Activated naive CD4-positive, alpha-beta T cell treated with anti-CD3 and anti-CD28 coated beads for 36 hours (primary cell): ENCODE measurements at regions not wholly inside any gene's neighbourhood (a gene's known extent, or its start where the extent isn't known, plus 50 kb on each side); places are given as distances from the start of the nearest gene placed in this dataset.

Experiments
- CTCF ChIA-PET: fragments of 350-600 bp; sonication (Branson Sonifier 250); formaldehyde crosslinking; loops from one replicate; lab custom pipeline; 2021; ENCODE audit warnings: antibody characterized with exemption; lab: Charles Lee
- DNase-seq: peaks from one replicate; pipeline ENCODE4 v3.0.0-alpha.2; 2020
- H3K27ac Mint-ChIP-seq: one replicate; pipeline ENCODE4 v1.8.0; 2021; ENCODE audit warnings: mild to moderate bottlenecking, mixed read lengths
- H3K27me3 Mint-ChIP-seq: one replicate; pipeline ENCODE4 v1.8.0; 2021; ENCODE audit warnings: low read depth, mixed read lengths
- H3K36me3 Mint-ChIP-seq: one replicate; pipeline ENCODE4 v1.8.0; 2021; ENCODE audit warnings: low read depth, mixed read lengths
- H3K4me1 Mint-ChIP-seq: one replicate; pipeline ENCODE4 v1.8.0; 2021; ENCODE audit warnings: low read depth, mixed read lengths
- H3K4me3 Mint-ChIP-seq: one replicate; pipeline ENCODE4 v1.8.0; 2021; ENCODE audit warnings: mild to moderate bottlenecking, moderate library complexity, mixed read lengths
- H3K9me3 Mint-ChIP-seq: one replicate; pipeline ENCODE4 v1.8.0; 2021; ENCODE audit warnings: mixed read lengths
- intact Hi-C: fragments of 100-400 bp; cut with micrococcal nuclease; formaldehyde crosslinking; loops from one replicate; pipeline ENCODE4 v1.15.1; 2023

GRCh38 chr4:159428975-159429692 lies 326.3 kb downstream of the RAPGEF2 start:
- CTCF ChIA-PET = interaction anchor here (1.0 kb wide), 1 partner anchor 1175 kb away, joined by 3 read pairs; no protein-coding TSS in a partner anchor
- no peaks in the 10 kb centered on the region for H3K4me1 Mint-ChIP-seq

DNA sequence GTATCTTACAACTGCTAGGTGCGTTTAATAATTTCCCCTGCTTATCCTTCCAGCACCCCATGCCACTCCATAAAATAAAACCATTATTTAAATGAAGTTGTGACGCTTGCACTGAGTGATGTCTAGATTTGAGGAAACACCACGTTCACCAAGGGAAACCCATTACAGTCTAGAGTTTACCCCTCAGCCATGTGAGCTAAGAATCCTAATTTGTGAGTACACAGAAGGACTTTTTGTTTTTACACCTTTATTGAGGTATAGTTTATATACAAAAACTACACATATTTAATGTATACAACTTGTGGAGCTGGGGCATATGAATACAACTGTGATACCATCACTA lies 326.8 kb downstream of the RAPGEF2 start:
- DNase-seq = no peak
- intact Hi-C loops = no loop called here
- Mint-ChIP-seq H3K36me3 (no peaks in the 10 kb centered on the region), H3K27ac (no peak overlapping the region), H3K27me3 (peaks cover 6% of the 10 kb centered on the region), H3K9me3 (no peaks in the 10 kb centered on the region), H3K4me1 (no peaks in the 10 kb centered on the region), H3K4me3 (no peak overlapping the region)
- CTCF ChIA-PET = interaction anchor here (1.0 kb wide), 1 partner anchor 1175 kb away, joined by 3 read pairs; no protein-coding TSS in a partner anchor

More at GRCh38 chr4:159428975-159429692, 326.3 kb downstream of the RAPGEF2 start:
- Mint-ChIP-seq H3K4me3 (no peak overlapping the region), H3K36me3 (no peaks in the 10 kb centered on the region), H3K27ac (no peak overlapping the region), H3K9me3 (no peaks in the 10 kb centered on the region), H3K27me3 (peaks cover 4% of the 10 kb centered on the region)
- no peak for DNase-seq
- intact Hi-C loops = no loop called here

DNA sequence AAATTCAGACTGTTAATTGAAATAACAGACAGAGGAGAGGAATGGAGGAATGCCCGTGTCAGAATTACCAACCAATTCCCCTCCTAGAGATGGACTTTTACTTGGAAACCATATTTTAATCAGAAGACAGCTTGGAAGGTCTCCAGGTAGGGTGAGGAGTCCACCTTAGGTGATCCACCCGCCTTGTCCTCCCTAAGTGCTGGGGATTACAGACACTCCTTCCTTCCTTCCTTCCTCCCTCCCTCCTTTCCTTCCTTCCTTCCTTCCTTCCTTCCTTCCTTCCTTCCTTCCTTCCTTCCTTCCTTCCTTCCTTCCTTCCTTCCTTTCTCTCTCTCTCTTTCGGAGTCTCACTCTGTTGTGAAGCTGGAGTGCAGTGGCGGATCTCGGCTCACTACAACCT lies 328.0 kb downstream of the RAPGEF2 start:
- H3K4me3 Mint-ChIP-seq = no peak overlapping the region
- intact Hi-C loops = no loop called here
- peaks cover 10% of the 10 kb centered on the region for H3K27me3 Mint-ChIP-seq
- H3K4me1 Mint-ChIP-seq = peaks cover 4% of the 10 kb centered on the region
- DNase-seq = no peak
- no peaks in the 10 kb centered on the region for H3K36me3 Mint-ChIP-seq
- no peaks in the 10 kb centered on the region for H3K9me3 Mint-ChIP-seq
- CTCF ChIA-PET = no interaction called here
- H3K27ac Mint-ChIP-seq = no peak overlapping the region

DNA sequence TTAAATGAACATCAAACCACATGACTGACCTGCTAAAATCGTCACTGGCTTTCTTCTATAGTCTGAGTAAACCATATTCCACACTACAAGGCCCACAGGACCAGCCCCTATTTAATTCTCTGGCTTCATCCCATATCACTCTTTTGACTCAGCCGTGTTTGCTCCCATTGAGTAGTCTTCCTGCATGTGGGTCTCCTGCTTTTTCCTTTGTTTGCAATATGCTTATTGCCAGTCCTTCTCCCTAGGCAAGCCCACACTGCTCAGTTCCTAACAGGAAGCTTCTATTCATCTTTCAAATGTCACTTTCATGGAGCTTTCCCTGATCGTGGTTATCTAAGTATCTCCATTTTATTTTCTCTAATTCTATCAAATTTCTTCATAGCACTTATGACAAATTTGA lies 329.6 kb downstream of the RAPGEF2 start:
- Mint-ChIP-seq H3K27me3 (peaks cover 15% of the 10 kb centered on the region), H3K4me1 (peaks cover 6% of the 10 kb centered on the region), H3K4me3 (no peak overlapping the region), H3K36me3 (no peaks in the 10 kb centered on the region), H3K9me3 (no peaks in the 10 kb centered on the region), H3K27ac (no peak overlapping the region)
- intact Hi-C loops = no loop called here
- no peak for DNase-seq
- CTCF ChIA-PET = no interaction called here

GRCh38 chr4:159433337-159433736 lies 330.5 kb downstream of the RAPGEF2 start:
- DNase-seq = no peak
- H3K4me1 Mint-ChIP-seq = peaks cover 6% of the 10 kb centered on the region
- CTCF ChIA-PET = no interaction called here
- no peak overlapping the region for H3K27ac Mint-ChIP-seq
- H3K9me3 Mint-ChIP-seq = no peaks in the 10 kb centered on the region
- intact Hi-C loops = no loop called here
- H3K4me3 Mint-ChIP-seq = no peak overlapping the region
- peaks cover 17% of the 10 kb centered on the region for H3K27me3 Mint-ChIP-seq
- no peaks in the 10 kb centered on the region for H3K36me3 Mint-ChIP-seq

- Mint-ChIP-seq H3K36me3 (no peaks in the 10 kb centered on the region), H3K27ac (no peak overlapping the region), H3K9me3 (no peaks in the 10 kb centered on the region), H3K27me3 (peaks cover 18% of the 10 kb centered on the region), H3K4me3 (no peak overlapping the region), H3K4me1 (peaks cover 6% of the 10 kb centered on the region)
- no peak for DNase-seq
- intact Hi-C loops = no loop called here
- CTCF ChIA-PET = interaction anchor here (0.6 kb wide), 1 partner anchor 60 kb away, joined by 4 read pairs; no protein-coding TSS in a partner anchor
Measured at GRCh38 chr4:159434114-159434870, 331.4 kb downstream of the RAPGEF2 start.

GRCh38 chr4:159434871-159435241 lies 332.0 kb downstream of the RAPGEF2 start:
- Mint-ChIP-seq H3K9me3 (no peaks in the 10 kb centered on the region), H3K36me3 (no peaks in the 10 kb centered on the region), H3K27ac (no peak overlapping the region), H3K4me3 (no peak overlapping the region), H3K27me3 (peaks cover 18% of the 10 kb centered on the region), H3K4me1 (peaks cover 6% of the 10 kb centered on the region)
- no peak for DNase-seq
- intact Hi-C loops = no loop called here
- CTCF ChIA-PET = interaction anchor here (0.6 kb wide), 1 partner anchor 60 kb away, joined by 4 read pairs; no protein-coding TSS in a partner anchor

DNA sequence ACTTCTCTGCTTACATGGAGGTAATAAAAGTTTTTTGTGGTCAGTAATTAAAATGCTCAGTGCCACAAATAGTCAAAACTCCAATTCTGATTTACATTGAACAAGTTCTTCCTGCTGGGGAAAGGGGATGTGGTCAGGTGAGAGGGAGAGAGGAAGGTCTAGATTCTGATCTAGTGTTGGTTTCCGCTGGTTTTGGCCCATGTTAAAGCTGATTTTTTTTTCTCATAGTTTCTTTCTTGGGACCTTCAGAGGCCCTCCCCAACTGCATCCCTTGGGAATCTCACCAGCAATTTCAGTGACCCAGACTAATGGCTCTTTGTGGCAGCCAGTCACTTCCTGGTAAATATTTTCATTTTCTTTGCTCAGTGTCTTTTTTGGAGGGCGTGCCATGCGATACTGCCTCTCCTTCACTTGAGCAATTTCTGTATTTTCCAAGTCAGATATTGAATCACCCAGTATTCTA lies 332.7 kb downstream of the RAPGEF2 start:
- Mint-ChIP-seq H3K27ac (no peak overlapping the region), H3K36me3 (no peaks in the 10 kb centered on the region), H3K9me3 (no peaks in the 10 kb centered on the region), H3K27me3 (peaks cover 20% of the 10 kb centered on the region), H3K4me1 (peaks cover 6% of the 10 kb centered on the region), H3K4me3 (no peak overlapping the region)
- intact Hi-C loops = no loop called here
- CTCF ChIA-PET = no interaction called here
- DNase-seq = no peak

DNA sequence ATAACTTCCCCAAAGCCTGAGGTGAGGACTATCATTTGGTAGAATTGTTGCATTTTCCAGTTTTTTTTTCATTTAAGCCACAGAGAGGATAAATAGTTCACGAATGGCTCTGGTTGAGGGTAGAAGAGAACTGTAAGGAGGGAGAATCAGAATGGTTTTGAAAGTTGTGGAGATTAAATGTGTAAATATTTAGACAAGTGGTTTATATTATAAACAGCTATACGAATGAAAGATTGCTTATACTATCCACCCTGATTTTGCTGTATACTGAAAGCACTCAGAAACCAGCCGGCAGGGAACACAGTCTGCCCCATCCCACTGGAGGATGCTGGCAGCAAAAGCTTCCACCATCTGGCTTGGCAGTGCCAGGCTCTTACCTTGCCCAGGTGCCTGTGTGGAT lies 341.1 kb downstream of the RAPGEF2 start:
- no peak for DNase-seq
- peaks cover 20% of the 10 kb centered on the region for H3K27me3 Mint-ChIP-seq
- H3K36me3 Mint-ChIP-seq = no peaks in the 10 kb centered on the region
- H3K27ac Mint-ChIP-seq = no peak overlapping the region
- no peak overlapping the region for H3K4me3 Mint-ChIP-seq
- no peaks in the 10 kb centered on the region for H3K4me1 Mint-ChIP-seq
- no peaks in the 10 kb centered on the region for H3K9me3 Mint-ChIP-seq
- CTCF ChIA-PET = interaction anchor here (0.7 kb wide), 1 partner anchor 24 kb away, joined by 3 read pairs; no protein-coding TSS in a partner anchor
- intact Hi-C loops = loop anchor here (10.0 kb wide), 1 partner anchor 949 kb away; no protein-coding TSS in a partner anchor

GRCh38 chr4:159444678-159445077 lies 341.8 kb downstream of the RAPGEF2 start:
- intact Hi-C loops = loop anchor here (5.0 to 10.0 kb wide), 2 partner anchors 950 to 1452 kb away; no protein-coding TSS in a partner anchor
- peaks cover 20% of the 10 kb centered on the region for H3K27me3 Mint-ChIP-seq
- no peak overlapping the region for H3K27ac Mint-ChIP-seq
- no peaks in the 10 kb centered on the region for H3K36me3 Mint-ChIP-seq
- DNase-seq = no peak
- no peaks in the 10 kb centered on the region for H3K9me3 Mint-ChIP-seq
- CTCF ChIA-PET = no interaction called here
- no peaks in the 10 kb centered on the region for H3K4me1 Mint-ChIP-seq
- H3K4me3 Mint-ChIP-seq = no peak overlapping the region

DNA sequence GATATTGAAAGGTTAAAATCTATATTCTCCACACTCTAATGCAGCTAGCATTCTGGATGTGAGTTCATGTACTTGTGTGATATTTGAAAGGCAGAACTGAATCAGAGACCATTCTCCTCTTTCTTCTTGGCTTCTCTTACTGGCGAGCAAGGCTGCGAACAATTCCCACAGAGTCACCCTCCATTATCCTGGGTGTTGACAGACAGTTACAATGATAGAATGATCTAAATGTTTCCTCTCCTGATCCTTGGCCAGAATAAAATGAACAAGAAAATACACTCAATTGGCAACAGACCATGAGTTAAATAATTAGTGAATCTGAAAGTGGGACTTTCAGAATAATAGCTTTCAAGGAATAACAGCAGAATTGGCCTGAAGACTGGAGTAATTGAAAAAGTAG lies 342.8 kb downstream of the RAPGEF2 start:
- no peak overlapping the region for H3K4me3 Mint-ChIP-seq
- CTCF ChIA-PET = interaction anchor here (0.6 to 0.7 kb wide), 2 partner anchors 193 to 593 kb away, joined by 5 read pairs; no protein-coding TSS in a partner anchor

DNA sequence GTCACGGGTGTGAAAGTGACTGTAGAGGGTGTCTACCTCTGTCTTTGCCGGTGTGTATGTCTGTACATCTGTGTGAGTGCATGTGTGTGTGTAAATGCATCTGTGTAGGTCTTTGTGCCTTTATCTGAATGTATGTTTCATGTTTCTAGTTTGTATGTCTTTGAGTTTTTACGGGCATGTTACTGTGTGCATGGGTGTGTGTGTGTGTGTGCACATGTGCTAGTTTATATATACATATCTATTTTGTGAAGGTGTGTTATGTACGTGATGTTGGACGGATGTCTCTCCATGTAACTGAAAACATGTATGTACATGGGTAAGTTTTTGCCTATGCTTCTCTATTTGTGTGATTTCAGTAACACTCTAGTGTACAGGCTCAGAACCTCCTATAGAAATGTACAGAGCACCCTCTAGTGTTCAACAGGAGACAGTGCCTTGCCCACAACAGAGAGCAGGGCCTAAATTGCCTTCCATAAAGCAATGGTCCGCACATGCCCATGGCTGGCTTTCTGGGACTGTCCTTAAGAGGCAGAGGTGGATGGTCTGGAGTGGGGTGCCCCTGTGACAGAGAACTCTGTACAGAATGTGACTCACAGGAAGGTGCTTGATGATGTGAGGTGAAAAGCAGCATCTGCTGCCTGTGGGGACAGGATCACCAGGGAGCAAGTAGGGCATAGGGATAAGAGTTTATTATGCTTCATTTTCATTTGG lies 343.5 kb downstream of the RAPGEF2 start:
- Mint-ChIP-seq H3K36me3 (no peaks in the 10 kb centered on the region), H3K4me3 (no peak overlapping the region), H3K27ac (no peak overlapping the region), H3K4me1 (no peaks in the 10 kb centered on the region), H3K9me3 (no peaks in the 10 kb centered on the region), H3K27me3 (peaks cover 17% of the 10 kb centered on the region)
- CTCF ChIA-PET = interaction anchor here (0.6 kb wide), 1 partner anchor 1192 kb away, joined by 3 read pairs; no protein-coding TSS in a partner anchor
- peak; percentile 42 for DNase-seq
- intact Hi-C loops = loop anchor here (1.0 to 10.0 kb wide), 7 partner anchors 243 to 1454 kb away; no protein-coding TSS in a partner anchor

More for the DNA sequence above, 342.8 kb downstream of the RAPGEF2 start:
- no peaks in the 10 kb centered on the region for H3K4me1 Mint-ChIP-seq
- intact Hi-C loops = loop anchor here (1.0 to 10.0 kb wide), 7 partner anchors 242 to 1453 kb away; no protein-coding TSS in a partner anchor
- no peaks in the 10 kb centered on the region for H3K36me3 Mint-ChIP-seq
- no peak overlapping the region for H3K27ac Mint-ChIP-seq
- H3K9me3 Mint-ChIP-seq = no peaks in the 10 kb centered on the region
- no peak for DNase-seq
- H3K27me3 Mint-ChIP-seq = peaks cover 17% of the 10 kb centered on the region
